ENCODE measurements at regions not wholly inside any gene's neighbourhood (a gene's known extent, or its start where the extent isn't known, plus 50 kb on each side); places are given as distances from the start of the nearest gene placed in this dataset.

GRCh38 chr10:83333566-83333965 lies 805.7 kb upstream of the GHITM start:
- intact Hi-C loops (cut with DNase I) = no loop called here
- Histone ChIP-seq H3K4me1 (no peaks in the 10 kb centered on the region), H3K4me3 (no peak overlapping the region), H3K36me3 (no peaks in the 10 kb centered on the region), H3K9me3 (no peaks in the 10 kb centered on the region), H3K27ac (replicated peaks in 1 of 4) (no peak overlapping the region), H3K27me3 (no peaks in the 10 kb centered on the region)
- no peak for DNase-seq (ENCODE audit: extremely low spot score)
- TF ChIP-seq POLR2A (IDR thresholded peaks at IDR 0.05; ENCODE audit: low read depth) (no peak), POLR2AphosphoS5 (IDR thresholded peaks at IDR 0.05) (no peak), CTCF (IDR thresholded peaks at IDR 0.05) (no peak), EP300 (IDR thresholded peaks at IDR 0.05) (no peak)

- Histone ChIP-seq H3K4me3 (no peak overlapping the region), H3K27me3 (no peaks in the 10 kb centered on the region), H3K27ac (replicated peaks in 1 of 4) (no peak overlapping the region), H3K4me1 (no peaks in the 10 kb centered on the region), H3K36me3 (no peaks in the 10 kb centered on the region), H3K9me3 (no peaks in the 10 kb centered on the region)
- no peak for TF ChIP-seq POLR2A (IDR thresholded peaks at IDR 0.05; ENCODE audit: low read depth)
- TF ChIP-seq CTCF (IDR thresholded peaks at IDR 0.05) = no peak
- TF ChIP-seq POLR2AphosphoS5 (IDR thresholded peaks at IDR 0.05) = no peak
- TF ChIP-seq EP300 (IDR thresholded peaks at IDR 0.05) = no peak
- DNase-seq (ENCODE audit: extremely low spot score) = no peak
- intact Hi-C loops (cut with DNase I) = no loop called here
Measured at GRCh38 chr10:83343676-83344075, 795.6 kb upstream of the GHITM start.

GRCh38 chr10:83346266-83346910 lies 792.9 kb upstream of the GHITM start:
- intact Hi-C loops (cut with DNase I) = no loop called here
- Histone ChIP-seq H3K27ac (replicated peaks in 1 of 4) (no peak overlapping the region), H3K9me3 (no peaks in the 10 kb centered on the region), H3K36me3 (no peaks in the 10 kb centered on the region), H3K4me3 (no peak overlapping the region), H3K4me1 (no peaks in the 10 kb centered on the region), H3K27me3 (no peaks in the 10 kb centered on the region)
- TF ChIP-seq EP300 (IDR thresholded peaks at IDR 0.05) (no peak), CTCF (IDR thresholded peaks at IDR 0.05) (no peak), POLR2AphosphoS5 (IDR thresholded peaks at IDR 0.05) (no peak), POLR2A (IDR thresholded peaks at IDR 0.05; ENCODE audit: low read depth) (no peak)
- WGBS = 94% methylated on average over 2 of the region's 2 CpGs
- no peak for DNase-seq (ENCODE audit: extremely low spot score)

GRCh38 chr10:83352588-83352987 lies 786.7 kb upstream of the GHITM start:
- Histone ChIP-seq H3K27me3 (no peaks in the 10 kb centered on the region), H3K9me3 (peaks cover 0 to 11% (median 8%) of the 10 kb centered on the region in 4 donors), H3K36me3 (no peaks in the 10 kb centered on the region), H3K4me3 (no peak overlapping the region), H3K4me1 (no peaks in the 10 kb centered on the region), H3K27ac (replicated peaks in 1 of 4) (no peak overlapping the region)
- DNase-seq (ENCODE audit: extremely low spot score) = no peak
- no peak for TF ChIP-seq POLR2A (IDR thresholded peaks at IDR 0.05; ENCODE audit: low read depth)
- TF ChIP-seq CTCF (IDR thresholded peaks at IDR 0.05) = no peak
- no peak for TF ChIP-seq POLR2AphosphoS5 (IDR thresholded peaks at IDR 0.05)
- no peak for TF ChIP-seq EP300 (IDR thresholded peaks at IDR 0.05)
- intact Hi-C loops (cut with DNase I) = no loop called here
- WGBS = 80% methylated on average over 3 of the region's 3 CpGs

GRCh38 chr10:83354456-83354855 lies 784.9 kb upstream of the GHITM start:
- no peaks in the 10 kb centered on the region for H3K27me3 ChIP-seq
- DNase-seq (ENCODE audit: extremely low spot score) = no peak
- 72% methylated on average over 1 of the region's 1 CpG for WGBS
- H3K27ac ChIP-seq (replicated peaks in 1 of 4) = no peak overlapping the region
- intact Hi-C loops (cut with DNase I) = no loop called here
- no peaks in the 10 kb centered on the region for H3K36me3 ChIP-seq
- H3K4me3 ChIP-seq = no peak overlapping the region
- H3K4me1 ChIP-seq = no peaks in the 10 kb centered on the region
- no peak for TF ChIP-seq POLR2A (IDR thresholded peaks at IDR 0.05; ENCODE audit: low read depth)
- TF ChIP-seq CTCF (IDR thresholded peaks at IDR 0.05) = no peak
- TF ChIP-seq POLR2AphosphoS5 (IDR thresholded peaks at IDR 0.05) = no peak
- TF ChIP-seq EP300 (IDR thresholded peaks at IDR 0.05) = no peak
- peaks cover 0 to 11% (median 8%) of the 10 kb centered on the region in 4 donors for H3K9me3 ChIP-seq
